GM21717 (cell line): ENCODE measurements at regions not wholly inside any gene's neighbourhood (a gene's known extent, or its start where the extent isn't known, plus 50 kb on each side); places are given as distances from the start of the nearest gene placed in this dataset.

Experiments used
- ATAC-seq: cut with Tn5 transposase; IDR thresholded peaks from one replicate; pipeline ENCODE4 v1.9.1; 2021; ENCODE audit warnings: mild to moderate bottlenecking, moderate library complexity; ENCODE audit not compliant: unreplicated experiment

GRCh38 chr5:67259548-67260215, 63.1 kb upstream of the CD180 start:
- no peak for ATAC-seq

- ATAC-seq = no peak
These were observed 60.9 kb upstream of the CD180 start for GRCh38 chr5:67257500-67257899.

GRCh38 chr5:67257077-67257476, 60.5 kb upstream of the CD180 start:
- no peak for ATAC-seq

- ATAC-seq = no peak
These were observed 59.3 kb upstream of the CD180 start for GRCh38 chr5:67255881-67256280.

- no peak for ATAC-seq
These were observed 57.3 kb upstream of the CD180 start for GRCh38 chr5:67253911-67254310.

GRCh38 chr5:67249590-67249895, 52.9 kb upstream of the CD180 start:
- ATAC-seq = no peak

GRCh38 chr5:67248703-67249589, 52.3 kb upstream of the CD180 start:
- ATAC-seq = no peak

GRCh38 chr5:67246546-67247268, 50.1 kb upstream of the CD180 start:
- ATAC-seq = no peak
